ENCODE measurements at regions not wholly inside any gene's neighbourhood (a gene's known extent, or its start where the extent isn't known, plus 50 kb on each side); places are given as distances from the start of the nearest gene placed in this dataset.

DNA sequence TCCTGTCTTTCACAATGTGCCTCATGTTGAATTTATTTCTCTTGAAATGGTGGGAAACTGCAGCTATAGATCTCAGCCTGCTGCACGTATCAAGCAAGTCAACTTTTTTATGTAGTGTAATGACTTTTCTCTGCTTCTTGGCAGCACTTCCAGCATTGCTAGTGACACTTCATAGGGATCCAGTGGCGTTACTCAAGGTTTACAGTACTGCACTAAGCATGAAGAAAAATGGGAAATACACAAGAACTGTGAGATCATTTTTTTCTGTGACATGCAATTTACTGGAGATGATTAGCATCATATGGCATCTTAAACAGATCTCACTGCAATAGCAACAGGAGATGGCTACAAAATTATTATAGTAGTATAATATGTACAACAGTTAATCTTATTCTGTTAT is 90.9 kb downstream of the POLR1F start:
- Mint-ChIP-seq H3K9me3 (ENCODE audit: low read depth, unreplicated experiment) (no peaks in the 10 kb centered on the region), H3K4me3 (ENCODE audit: low read depth, unreplicated experiment) (no peak overlapping the region), H3K36me3 (ENCODE audit: insufficient read depth, unreplicated experiment) (no peaks in the 10 kb centered on the region), H3K27me3 (ENCODE audit: unreplicated experiment) (peaks cover 56% of the 10 kb centered on the region), H3K4me1 (ENCODE audit: low read depth, unreplicated experiment) (no peaks in the 10 kb centered on the region), H3K27ac (ENCODE audit: unreplicated experiment) (no peak overlapping the region)
- BruUV-seq (replicated peaks), result no TSS peak
- CTCF ChIA-PET, result no interaction called here
- no peak for DNase-seq
- TF ChIP-seq, protein P1, sequence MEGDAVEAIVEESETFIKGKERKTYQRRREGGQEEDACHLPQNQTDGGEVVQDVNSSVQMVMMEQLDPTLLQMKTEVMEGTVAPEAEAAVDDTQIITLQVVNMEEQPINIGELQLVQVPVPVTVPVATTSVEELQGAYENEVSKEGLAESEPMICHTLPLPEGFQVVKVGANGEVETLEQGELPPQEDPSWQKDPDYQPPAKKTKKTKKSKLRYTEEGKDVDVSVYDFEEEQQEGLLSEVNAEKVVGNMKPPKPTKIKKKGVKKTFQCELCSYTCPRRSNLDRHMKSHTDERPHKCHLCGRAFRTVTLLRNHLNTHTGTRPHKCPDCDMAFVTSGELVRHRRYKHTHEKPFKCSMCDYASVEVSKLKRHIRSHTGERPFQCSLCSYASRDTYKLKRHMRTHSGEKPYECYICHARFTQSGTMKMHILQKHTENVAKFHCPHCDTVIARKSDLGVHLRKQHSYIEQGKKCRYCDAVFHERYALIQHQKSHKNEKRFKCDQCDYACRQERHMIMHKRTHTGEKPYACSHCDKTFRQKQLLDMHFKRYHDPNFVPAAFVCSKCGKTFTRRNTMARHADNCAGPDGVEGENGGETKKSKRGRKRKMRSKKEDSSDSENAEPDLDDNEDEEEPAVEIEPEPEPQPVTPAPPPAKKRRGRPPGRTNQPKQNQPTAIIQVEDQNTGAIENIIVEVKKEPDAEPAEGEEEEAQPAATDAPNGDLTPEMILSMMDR (IDR thresholded peaks at IDR 0.05; ENCODE audit: unreplicated experiment), result no peak
- intact Hi-C loops (cut with micrococcal nuclease; ENCODE audit: unreplicated experiment), result no loop called here

DNA sequence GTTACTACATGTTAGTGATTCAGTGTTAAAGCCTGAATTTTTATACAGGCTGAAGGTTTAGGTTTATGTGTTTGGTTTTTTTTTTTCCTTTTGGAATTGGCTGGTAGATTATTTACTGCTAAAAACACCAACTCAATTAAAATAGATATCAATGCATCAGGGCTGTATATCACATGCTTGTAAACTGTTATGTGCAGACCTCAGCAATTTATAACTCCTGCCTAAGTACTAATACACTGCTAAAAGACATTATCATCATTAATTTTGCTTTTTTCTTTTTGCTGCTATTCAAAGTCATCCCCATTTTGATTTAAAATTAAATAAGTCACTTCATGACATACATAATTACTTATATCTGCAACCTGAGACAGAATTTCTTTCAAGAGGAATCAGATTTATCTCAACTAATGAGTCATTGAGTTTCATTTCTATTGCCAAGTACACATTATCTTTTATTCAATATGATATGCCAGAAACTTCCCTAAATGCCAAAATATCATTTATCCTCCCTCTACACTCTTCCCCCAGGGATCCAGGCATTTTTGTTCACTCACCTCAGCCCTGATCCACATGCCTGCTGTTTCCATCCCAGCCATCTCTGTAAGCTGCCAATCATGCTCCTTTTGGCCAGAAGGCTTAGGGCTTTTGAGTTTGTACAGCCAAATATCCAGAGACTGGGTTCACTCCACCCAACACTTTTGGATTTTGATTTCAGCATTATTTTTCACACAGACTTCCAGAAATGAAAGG is 98.5 kb downstream of the POLR1F start:
- intact Hi-C loops (cut with micrococcal nuclease; ENCODE audit: unreplicated experiment), result no loop called here
- peaks cover 53% of the 10 kb centered on the region for H3K27me3 Mint-ChIP-seq (ENCODE audit: unreplicated experiment)
- no peaks in the 10 kb centered on the region for H3K9me3 Mint-ChIP-seq (ENCODE audit: low read depth, unreplicated experiment)
- DNase-seq, result no peak
- BruUV-seq (replicated peaks), result no TSS peak
- no peaks in the 10 kb centered on the region for H3K36me3 Mint-ChIP-seq (ENCODE audit: insufficient read depth, unreplicated experiment)
- no peak overlapping the region for H3K27ac Mint-ChIP-seq (ENCODE audit: unreplicated experiment)
- TF ChIP-seq, protein P1 (IDR thresholded peaks at IDR 0.05; ENCODE audit: unreplicated experiment), result no peak
- no peaks in the 10 kb centered on the region for H3K4me1 Mint-ChIP-seq (ENCODE audit: low read depth, unreplicated experiment)
- CTCF ChIA-PET, result interaction anchor here (0.7 kb wide), 1 partner anchor 998 kb away, joined by 3 read pairs; no protein-coding TSS in a partner anchor
- H3K4me3 Mint-ChIP-seq (ENCODE audit: low read depth, unreplicated experiment), result no peak overlapping the region

- no TSS peak for BruUV-seq (replicated peaks)
- H3K27ac Mint-ChIP-seq (ENCODE audit: unreplicated experiment), result no peak overlapping the region
- H3K9me3 Mint-ChIP-seq (ENCODE audit: low read depth, unreplicated experiment), result peaks cover 6% of the 10 kb centered on the region
- no peak overlapping the region for H3K4me3 Mint-ChIP-seq (ENCODE audit: low read depth, unreplicated experiment)
- no peak for DNase-seq
- peaks cover 28% of the 10 kb centered on the region for H3K27me3 Mint-ChIP-seq (ENCODE audit: unreplicated experiment)
- CTCF ChIA-PET, result no interaction called here
- intact Hi-C loops (cut with micrococcal nuclease; ENCODE audit: unreplicated experiment), result no loop called here
- no peaks in the 10 kb centered on the region for H3K4me1 Mint-ChIP-seq (ENCODE audit: low read depth, unreplicated experiment)
- TF ChIP-seq, protein P1 (IDR thresholded peaks at IDR 0.05; ENCODE audit: unreplicated experiment), result no peak
- no peaks in the 10 kb centered on the region for H3K36me3 Mint-ChIP-seq (ENCODE audit: insufficient read depth, unreplicated experiment)
Observed at GRCh38 chr7:19589446-19589845, 119.4 kb downstream of the POLR1F start.

DNA sequence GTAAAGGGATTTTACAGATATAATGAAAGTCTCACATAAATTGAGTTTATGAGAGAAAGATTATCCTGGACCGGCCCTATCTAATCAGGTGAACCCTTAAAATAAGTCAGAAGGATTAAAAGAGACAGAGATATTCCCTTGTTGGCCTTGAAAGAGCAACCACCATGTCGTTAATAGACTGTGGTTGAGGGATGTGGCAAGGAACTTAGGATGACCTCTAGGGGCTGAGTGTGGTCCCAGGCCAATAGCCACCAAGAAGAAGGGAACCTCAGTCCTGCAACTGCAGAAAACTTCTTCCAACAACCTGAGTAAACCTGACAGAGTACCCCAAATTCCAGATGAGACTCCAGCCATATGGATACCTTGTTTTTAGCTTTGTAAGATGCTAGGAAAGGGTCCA is 121.5 kb downstream of the POLR1F start:
- BruUV-seq (replicated peaks), result no TSS peak
- Mint-ChIP-seq H3K27me3 (ENCODE audit: unreplicated experiment) (peaks cover 7% of the 10 kb centered on the region), H3K4me1 (ENCODE audit: low read depth, unreplicated experiment) (no peaks in the 10 kb centered on the region), H3K36me3 (ENCODE audit: insufficient read depth, unreplicated experiment) (no peaks in the 10 kb centered on the region), H3K9me3 (ENCODE audit: low read depth, unreplicated experiment) (no peaks in the 10 kb centered on the region), H3K4me3 (ENCODE audit: low read depth, unreplicated experiment) (no peak overlapping the region), H3K27ac (ENCODE audit: unreplicated experiment) (no peak overlapping the region)
- CTCF ChIA-PET, result no interaction called here
- TF ChIP-seq, protein P1 (IDR thresholded peaks at IDR 0.05; ENCODE audit: unreplicated experiment), result no peak
- intact Hi-C loops (cut with micrococcal nuclease; ENCODE audit: unreplicated experiment), result no loop called here
- DNase-seq, result no peak
